HG02870 (cell line): ENCODE measurements at regions not wholly inside any gene's neighbourhood (a gene's known extent, or its start where the extent isn't known, plus 50 kb on each side); places are given as distances from the start of the nearest gene placed in this dataset.

ENCODE experiments used
- ATAC-seq: cut with Tn5 transposase; IDR thresholded peaks from one replicate; pipeline ENCODE4 v1.9.1; 2021; ENCODE audit warnings: mild to moderate bottlenecking, moderate library complexity; ENCODE audit not compliant: unreplicated experiment

- peak; percentile 94 for ATAC-seq
Measured at GRCh38 chr9:73219985-73220626, 68.4 kb downstream of the ANXA1 start.

GRCh38 chr9:73223594-73223993 lies 71.9 kb downstream of the ANXA1 start:
- ATAC-seq = no peak

DNA sequence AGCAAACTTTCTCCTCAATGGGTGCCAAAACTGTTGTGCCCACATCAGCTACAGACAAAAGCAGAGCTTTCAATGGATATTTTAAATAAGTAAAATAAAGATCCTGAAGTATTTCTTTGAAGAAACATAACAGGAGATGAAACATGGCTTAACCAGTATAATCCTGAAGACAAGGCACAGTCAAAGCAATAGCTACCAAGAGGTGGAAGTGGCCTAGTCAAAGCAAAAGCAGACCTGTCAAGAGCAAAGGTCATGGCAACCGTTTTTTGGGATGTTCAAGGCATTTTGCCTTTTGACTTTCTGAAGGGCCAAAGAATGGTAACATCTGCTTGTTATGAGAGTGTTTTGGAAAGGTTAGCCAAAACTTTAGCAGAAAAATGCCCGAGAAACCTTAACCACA lies 77.9 kb downstream of the ANXA1 start:
- ATAC-seq = no peak

GRCh38 chr9:73230251-73230650 lies 78.6 kb downstream of the ANXA1 start:
- no peak for ATAC-seq

DNA sequence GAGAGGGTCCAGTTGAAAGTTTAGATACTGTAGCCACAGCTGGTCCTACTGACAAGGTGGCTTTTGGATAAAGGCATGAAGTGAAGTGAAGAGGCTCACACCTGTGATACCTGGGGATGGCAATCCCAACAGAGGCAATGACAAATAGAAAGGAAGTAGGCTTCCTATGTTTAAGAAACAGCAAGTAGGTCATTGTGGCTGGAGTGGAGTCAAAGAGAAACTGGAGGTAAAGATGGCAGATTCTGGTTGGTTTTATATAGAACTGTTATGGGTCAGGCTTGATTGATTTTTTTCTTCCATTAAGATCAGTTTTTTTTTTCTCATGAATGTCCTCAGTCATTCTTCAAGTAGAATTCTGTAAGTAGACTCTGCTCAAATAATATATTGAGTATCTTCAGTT lies 79.5 kb downstream of the ANXA1 start:
- no peak for ATAC-seq

- ATAC-seq = no peak
Measured at GRCh38 chr9:73233359-73234007, 81.8 kb downstream of the ANXA1 start.

DNA sequence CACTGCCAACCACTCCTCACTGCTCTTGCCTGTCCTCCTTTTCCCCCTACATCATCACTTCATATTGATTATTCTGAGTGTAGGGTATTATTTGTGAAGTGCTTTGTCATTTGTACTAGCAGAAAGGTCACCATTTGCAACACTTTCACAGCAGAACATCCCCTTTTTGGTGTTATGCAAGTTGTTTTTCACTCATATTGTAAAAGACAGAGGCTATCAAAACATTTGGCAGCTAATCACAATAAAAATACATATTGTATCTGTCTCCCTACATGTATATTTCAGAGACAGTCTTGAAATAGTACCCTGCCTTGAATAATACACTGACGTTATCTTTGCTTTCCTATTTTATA lies 82.3 kb downstream of the ANXA1 start:
- no peak for ATAC-seq

DNA sequence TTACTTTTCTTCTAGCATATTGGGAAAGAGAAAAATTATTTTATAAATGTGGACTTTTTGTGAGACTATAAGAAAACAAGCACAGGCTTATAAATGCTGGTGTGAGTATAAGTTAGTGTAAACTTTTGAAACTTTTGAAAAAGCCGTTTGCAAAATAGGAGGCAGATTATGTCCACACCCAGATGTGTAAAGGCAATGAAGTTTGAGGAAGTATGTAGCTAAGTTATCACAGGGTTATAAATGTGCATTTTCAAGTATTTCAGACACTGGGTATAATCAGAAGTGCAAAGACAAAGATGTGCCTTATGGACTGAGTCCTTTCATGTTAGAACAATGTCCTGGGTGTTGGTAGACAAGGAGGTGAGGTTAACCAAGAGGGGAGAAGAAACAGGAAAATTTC lies 85.5 kb downstream of the ANXA1 start:
- ATAC-seq = no peak

DNA sequence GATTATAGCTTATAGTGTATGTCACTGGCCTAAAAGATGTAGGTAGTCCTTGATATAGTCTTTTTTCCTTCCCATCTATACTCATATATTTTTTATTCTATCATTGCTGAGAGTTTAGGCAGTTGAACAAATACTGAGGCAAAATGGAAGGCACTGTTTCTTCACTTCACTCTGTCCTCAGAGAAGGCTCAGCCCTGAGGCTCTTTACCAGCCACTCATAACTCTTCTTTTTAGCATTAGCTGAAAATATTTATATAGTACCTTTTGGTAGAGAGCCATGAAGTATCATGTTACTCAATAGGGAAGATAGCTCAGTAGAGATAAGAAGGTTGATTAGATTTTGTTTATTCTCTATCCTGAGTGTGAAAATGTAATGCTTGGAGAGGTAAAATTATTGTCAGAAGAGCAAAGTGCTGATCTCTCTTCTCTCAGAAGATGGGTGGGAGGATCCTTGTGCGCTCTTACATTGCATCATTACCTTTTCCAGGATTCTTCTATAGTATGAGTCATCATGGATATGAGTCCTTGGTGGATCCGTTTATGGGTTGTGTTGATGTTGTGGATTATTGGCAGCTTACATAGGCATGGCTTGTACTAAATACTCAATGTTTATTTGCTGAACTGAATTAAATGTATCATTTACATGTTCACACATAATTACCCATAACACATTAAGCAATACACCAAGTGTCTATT lies 88.1 kb downstream of the ANXA1 start:
- ATAC-seq = no peak

DNA sequence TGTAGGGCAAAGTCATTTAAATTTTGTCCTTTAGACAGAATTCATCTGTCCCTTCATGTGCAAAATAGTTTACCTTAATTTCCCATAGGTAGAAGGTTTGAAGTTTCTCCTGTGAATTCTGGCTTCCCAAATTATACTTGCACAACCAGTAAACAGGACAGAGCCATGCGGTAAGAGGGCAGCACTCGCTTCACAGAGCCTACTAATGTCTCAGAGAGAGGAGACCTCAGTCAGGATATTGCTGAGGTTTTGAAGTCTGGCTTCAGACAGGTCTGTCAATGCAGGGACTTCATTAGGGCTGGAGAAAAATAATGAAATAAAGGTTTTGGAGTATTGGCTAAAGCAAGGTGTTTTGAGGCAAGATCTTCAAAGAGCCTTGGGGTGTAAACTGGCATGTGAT lies 91.4 kb downstream of the ANXA1 start:
- no peak for ATAC-seq

GRCh38 chr9:73259086-73259696 lies 107.5 kb downstream of the ANXA1 start:
- no peak for ATAC-seq

GRCh38 chr9:73260506-73260905 lies 108.8 kb downstream of the ANXA1 start:
- no peak for ATAC-seq

DNA sequence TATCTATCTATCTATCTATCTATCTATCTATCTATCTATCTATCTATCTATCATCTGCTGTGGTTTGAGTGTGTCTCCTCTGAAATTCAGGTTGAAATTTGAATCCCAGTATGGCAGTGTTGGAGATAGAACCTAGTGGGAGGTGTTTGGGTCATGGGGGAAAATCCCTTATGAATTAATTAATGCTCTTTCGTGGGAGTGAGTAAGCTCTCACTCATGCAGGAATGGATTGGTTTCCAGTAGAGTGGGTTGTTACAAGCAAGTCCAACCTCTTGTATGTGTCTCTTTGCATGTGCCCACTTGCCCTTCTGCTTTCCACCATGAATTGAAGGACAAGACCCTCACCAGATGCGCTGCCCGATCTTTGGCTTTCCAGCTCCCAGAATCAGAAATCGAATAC lies 113.0 kb downstream of the ANXA1 start:
- ATAC-seq = no peak

DNA sequence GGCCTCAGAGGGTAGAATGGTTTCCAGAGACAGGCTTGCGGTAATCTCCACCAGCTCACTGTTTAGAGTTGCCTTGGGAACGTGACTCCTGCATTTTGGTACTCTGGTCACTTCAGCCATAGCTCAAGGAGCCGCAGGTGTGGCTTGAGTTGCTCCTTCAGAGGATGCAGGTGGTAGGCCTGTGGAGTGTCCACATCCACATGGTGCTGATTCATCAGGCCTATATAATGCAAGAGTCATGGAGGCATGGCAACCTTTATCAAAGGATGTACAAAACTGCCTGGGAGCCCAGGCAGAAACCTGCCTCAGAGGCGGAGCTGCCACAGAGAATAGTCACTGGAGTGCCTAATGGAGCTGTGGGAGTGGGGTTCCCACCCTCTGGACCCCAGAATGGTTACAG lies 114.2 kb downstream of the ANXA1 start:
- no peak for ATAC-seq

- no peak for ATAC-seq
Measured at GRCh38 chr9:73269430-73270101, 117.9 kb downstream of the ANXA1 start.

DNA sequence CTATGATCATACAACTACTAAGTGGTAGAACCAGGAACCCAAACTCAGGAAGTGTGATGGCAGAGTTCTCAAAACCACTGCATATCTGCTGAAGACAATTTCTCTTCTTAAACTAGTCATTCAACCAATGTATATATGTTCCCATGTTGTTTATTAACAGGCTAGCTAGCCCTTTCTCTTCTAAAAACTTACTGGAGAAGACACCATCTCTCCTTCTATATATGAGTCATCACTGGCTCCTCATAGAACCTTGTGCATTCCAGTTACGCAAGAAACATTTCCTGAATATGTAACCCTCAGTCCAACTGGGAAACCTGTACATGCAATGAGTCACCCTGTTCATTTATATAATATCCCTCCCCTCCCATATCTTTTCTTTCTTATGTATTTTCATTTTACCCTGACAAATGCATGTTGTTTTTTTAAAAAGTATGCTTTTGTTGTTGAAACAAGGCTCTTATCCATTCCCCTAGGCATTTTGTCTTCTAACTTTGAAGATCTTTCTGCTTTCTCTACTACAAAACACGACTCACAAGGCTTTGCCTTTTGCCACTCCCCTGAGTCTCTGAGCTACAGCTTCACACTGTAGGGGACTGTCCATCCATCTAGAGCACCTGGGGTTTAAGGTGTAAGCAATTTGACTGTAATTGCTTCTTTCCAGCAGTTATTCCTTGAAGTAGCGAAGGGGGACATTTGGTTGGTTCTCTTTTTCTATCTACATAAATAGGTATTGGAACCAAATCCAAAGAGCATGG lies 119.5 kb downstream of the ANXA1 start:
- no peak for ATAC-seq

- no peak for ATAC-seq
Measured at GRCh38 chr9:73280113-73280512, 128.4 kb downstream of the ANXA1 start.

DNA sequence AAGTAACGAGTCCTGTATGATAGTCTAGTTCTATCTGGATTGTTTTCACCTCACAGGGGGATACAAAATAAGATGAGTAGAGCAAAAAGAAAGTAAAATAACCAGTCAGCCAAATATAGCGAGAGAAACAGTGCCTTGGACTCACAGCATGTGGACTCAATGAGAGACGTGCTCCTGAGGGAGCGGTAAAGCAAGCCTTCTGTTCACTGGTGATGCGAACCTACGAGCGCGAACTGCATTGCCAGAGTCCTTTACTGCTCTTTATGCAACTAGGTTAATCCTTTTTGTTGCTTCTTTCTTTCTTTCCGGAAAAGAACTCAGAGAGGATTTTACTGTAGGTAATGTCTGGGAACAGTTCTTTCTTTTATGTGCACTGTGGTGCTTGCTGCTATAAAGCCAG lies 132.7 kb downstream of the ANXA1 start:
- no peak for ATAC-seq

GRCh38 chr9:73294336-73294735 lies 142.7 kb downstream of the ANXA1 start:
- ATAC-seq = no peak

- no peak for ATAC-seq
Measured at GRCh38 chr9:73325983-73326382, 174.3 kb downstream of the ANXA1 start.

DNA sequence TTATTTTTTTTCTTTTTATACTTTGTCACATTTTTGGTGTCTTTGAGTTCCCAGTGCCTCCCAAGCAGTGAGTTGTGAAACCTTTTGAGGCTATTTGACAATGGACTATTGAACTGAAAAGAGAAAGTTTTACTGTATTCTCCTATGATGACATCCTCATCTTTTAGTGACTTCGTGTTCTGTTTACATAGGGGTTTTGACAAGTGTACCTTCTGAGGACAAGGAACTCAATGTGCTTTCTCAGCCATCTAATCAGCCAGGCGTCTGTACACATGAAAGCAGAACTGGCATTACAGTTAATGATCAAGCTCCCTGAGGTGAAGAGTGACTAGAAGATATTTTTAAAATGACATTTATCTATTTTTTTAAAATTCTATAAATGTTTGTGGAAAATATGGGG lies 175.5 kb downstream of the ANXA1 start:
- ATAC-seq = no peak
